Endothelial cell of umbilical vein (primary cell): ENCODE measurements at regions not wholly inside any gene's neighbourhood (a gene's known extent, or its start where the extent isn't known, plus 50 kb on each side); places are given as distances from the start of the nearest gene placed in this dataset.

Source experiments
- BruUV-seq: library from RNA; stranded (reverse); fragments of 400-500 nt; replicated peaks from 2 replicates; lab custom pipeline; 2021; lab: Mats Ljungman, UMichigan
- CTCF ChIA-PET: fragments of 300-600, 350-600 bp; sonication (Branson Sonifier 250); formaldehyde crosslinking; loops from one replicate; lab custom pipeline; 2021; ENCODE audit warnings: antibody characterized with exemption, inconsistent platforms; lab: Charles Lee
- POLR2A ChIA-PET: fragments of 300-600, 350-600 bp; sonication (Branson Sonifier 250); formaldehyde crosslinking; loops from one replicate; lab custom pipeline; 2021; ENCODE audit warnings: antibody characterized with exemption, inconsistent platforms; lab: Charles Lee
- DNase-seq: peaks from one replicate; pipeline ENCODE4 v3.0.0-alpha.2; 2011; ENCODE audit warnings: low read depth, low spot score
- FAIRE-seq: peaks from 2 replicates; lab custom pipeline; 2011; peaks lifted over from hg19 to GRCh38; lab: Jason Lieb, UNC
- H2AFZ ChIP-seq: 2 replicates; pipeline ENCODE4 v1.6.0; 2012; ENCODE audit warnings: low read depth, low read length, control low read depth, inconsistent platforms
- H3K27ac ChIP-seq: 2 replicates; pipeline ENCODE4 v1.5.1; 2011; ENCODE audit warnings: low read depth, mild to moderate bottlenecking, control low read depth, low read length, moderate library complexity; ENCODE audit not compliant: insufficient read depth
- H3K27me3 ChIP-seq, 2 experiments: 2 replicates each; pipeline versions ENCODE4 v1.6.0 to v1.6.1; 2011; ENCODE audit warnings: low read length in 2 of 2, mixed read lengths in 1 of 2; ENCODE audit not compliant: control insufficient read depth in 2 of 2, insufficient read depth in 2 of 2
- H3K36me3 ChIP-seq, 2 experiments: 2 replicates in 1 of 2; 3 replicates in 1 of 2; pipeline ENCODE4 v1.5.1; 2011; ENCODE audit warnings: low read length in 2 of 2, mild to moderate bottlenecking in 1 of 2, moderate library complexity in 1 of 2; ENCODE audit not compliant: control insufficient read depth in 2 of 2, insufficient read depth in 2 of 2; ENCODE audit errors: extremely low read depth in 1 of 2
- H3K4me1 ChIP-seq: 3 replicates; pipeline ENCODE4 v1.5.1; 2011; ENCODE audit warnings: mild to moderate bottlenecking, low read length; ENCODE audit not compliant: control insufficient read depth, insufficient read depth; ENCODE audit errors: extremely low read depth
- H3K4me2 ChIP-seq: 2 replicates; pipeline ENCODE4 v1.6.1; 2011; ENCODE audit warnings: low read length, control low read depth, mixed read lengths; ENCODE audit not compliant: insufficient read depth
- H3K4me3 ChIP-seq, 3 experiments: fragments of 200-600 bp in 1 of 3; sonication (generic), shearing (Covaris generic) in 1 of 3; replicated peaks in 1 of 3; 2 replicates each; pipeline ENCODE4 v1.5.1; 2011 to 2016; ENCODE audit warnings: control low read depth in 3 of 3, low read length in 3 of 3, mild to moderate bottlenecking in 2 of 3, inconsistent platforms in 1 of 3, low read depth in 1 of 3, moderate library complexity in 1 of 3; ENCODE audit not compliant: insufficient read depth in 1 of 3
- H3K79me2 ChIP-seq: 2 replicates; pipeline ENCODE4 v1.6.0; 2012; ENCODE audit warnings: low read length, inconsistent platforms; ENCODE audit not compliant: control insufficient read depth, insufficient read depth
- H3K9ac ChIP-seq: replicated peaks from 2 replicates; pipeline ENCODE3; 2011; ENCODE audit warnings: low read length, control low read depth; ENCODE audit not compliant: insufficient read depth; ENCODE audit errors: extremely low read depth
- H3K9me1 ChIP-seq: replicated peaks from 3 replicates; pipeline ENCODE4 v1.6.0; 2011; ENCODE audit warnings: mild to moderate bottlenecking, low read length; ENCODE audit not compliant: control insufficient read depth, insufficient read depth; ENCODE audit errors: extremely low read depth
- H3K9me3 ChIP-seq: replicated peaks from 2 replicates; pipeline ENCODE4 v1.5.1; 2012; ENCODE audit warnings: low read length, inconsistent platforms; ENCODE audit not compliant: control insufficient read depth, insufficient read depth
- H4K20me1 ChIP-seq: replicated peaks from 2 replicates; pipeline ENCODE3; 2011; ENCODE audit warnings: mild to moderate bottlenecking, low read length; ENCODE audit not compliant: control insufficient read depth, insufficient read depth; ENCODE audit errors: extremely low read depth
- EZH2 ChIP-seq: IDR thresholded peaks from 2 replicates; pipeline ENCODE4 v1.6.1; 2012; ENCODE audit warnings: borderline replicate concordance, low read depth, mild to moderate bottlenecking, moderate library complexity, low read length, inconsistent platforms; ENCODE audit not compliant: severe bottlenecking
- FOS ChIP-seq: IDR thresholded peaks from 2 replicates; pipeline ENCODE4 v1.6.1; 2011; ENCODE audit warnings: mild to moderate bottlenecking, low read length, moderate library complexity, borderline replicate concordance; ENCODE audit not compliant: insufficient read depth
- GATA2 ChIP-seq: IDR thresholded peaks from 2 replicates; pipeline ENCODE4 v1.7.0; 2011; ENCODE audit warnings: low read depth, mild to moderate bottlenecking, moderate library complexity, mixed read lengths, low read length; ENCODE audit not compliant: insufficient read length, insufficient read depth
- JUN ChIP-seq: IDR thresholded peaks from 2 replicates; pipeline ENCODE4 v1.6.1; 2011; ENCODE audit warnings: borderline replicate concordance, low read depth; ENCODE audit not compliant: insufficient read length, insufficient read depth
- MYC ChIP-seq: IDR thresholded peaks from one replicate; pipeline ENCODE4 v1.6.1; 2011; ENCODE audit warnings: mild to moderate bottlenecking, low read depth, low read length
- POLR2A ChIP-seq: IDR thresholded peaks from 2 replicates; pipeline ENCODE4 v1.6.1; 2012; ENCODE audit warnings: low read depth, mild to moderate bottlenecking, control low read depth, low read length
- POLR2AphosphoS5 ChIP-seq: IDR thresholded peaks from 2 replicates; pipeline ENCODE4 v1.6.1; 2012; ENCODE audit warnings: low read depth, mild to moderate bottlenecking, control low read depth, low read length, moderate library complexity; ENCODE audit not compliant: insufficient read depth
- dilution Hi-C: fragments of 300-500 bp; cut with MboI; formaldehyde crosslinking; loops from one replicate; pipeline ENCODE4 v1.15.0; 2019; ENCODE audit warnings: low sequenced_read_pairs; ENCODE audit not compliant: extremely low pct_ligation_motif_present
- intact Hi-C: fragments of 100-400 bp; cut with micrococcal nuclease; formaldehyde crosslinking; loops from one replicate; pipeline ENCODE4 v1.10.0; 2022
- TF ChIP-seq, protein P1 (sequence below), 2 donors: IDR thresholded peaks; 1 replicate in 1 of 2; 2 replicates in 1 of 2; pipeline ENCODE4 v1.5.1; 2011; ENCODE audit warnings: low read length in 2 of 2, mild to moderate bottlenecking in 2 of 2, moderate library complexity in 2 of 2, control low read depth in 1 of 2, inconsistent platforms in 1 of 2, low read depth in 1 of 2; ENCODE audit not compliant: insufficient read depth in 1 of 2; ENCODE audit errors: extremely low read depth in 1 of 2

GRCh38 chr4:123266221-123266620 is 130.4 kb upstream of the SPRY1 start:
- CTCF ChIA-PET, result interaction anchor here (0.5 to 1.0 kb wide), 2 partner anchors 55 to 564 kb away, joined by 3 read pairs; no protein-coding TSS in a partner anchor
- Histone ChIP-seq H2AFZ (no peak overlapping the region), H3K27ac (no peak overlapping the region), H3K27me3 (no peaks in the 10 kb centered on the region), H3K79me2 (no peaks in the 10 kb centered on the region), H3K4me3 (no peak overlapping the region), H3K36me3 (no peaks in the 10 kb centered on the region), H3K4me2 (no peak overlapping the region), H4K20me1 (no peaks in the 10 kb centered on the region), H3K9me3 (no peaks in the 10 kb centered on the region), H3K9me1 (no peaks in the 10 kb centered on the region), H3K4me1 (no peaks in the 10 kb centered on the region), H3K9ac (no peak overlapping the region)
- POLR2A ChIA-PET, result no interaction called here
- dilution Hi-C loops, result no loop called here
- no peak for TF ChIP-seq FOS
- TF ChIP-seq POLR2AphosphoS5, result no peak
- TF ChIP-seq MYC, result no peak
- TF ChIP-seq JUN, result no peak
- TF ChIP-seq GATA2, result no peak
- TF ChIP-seq, protein P1, sequence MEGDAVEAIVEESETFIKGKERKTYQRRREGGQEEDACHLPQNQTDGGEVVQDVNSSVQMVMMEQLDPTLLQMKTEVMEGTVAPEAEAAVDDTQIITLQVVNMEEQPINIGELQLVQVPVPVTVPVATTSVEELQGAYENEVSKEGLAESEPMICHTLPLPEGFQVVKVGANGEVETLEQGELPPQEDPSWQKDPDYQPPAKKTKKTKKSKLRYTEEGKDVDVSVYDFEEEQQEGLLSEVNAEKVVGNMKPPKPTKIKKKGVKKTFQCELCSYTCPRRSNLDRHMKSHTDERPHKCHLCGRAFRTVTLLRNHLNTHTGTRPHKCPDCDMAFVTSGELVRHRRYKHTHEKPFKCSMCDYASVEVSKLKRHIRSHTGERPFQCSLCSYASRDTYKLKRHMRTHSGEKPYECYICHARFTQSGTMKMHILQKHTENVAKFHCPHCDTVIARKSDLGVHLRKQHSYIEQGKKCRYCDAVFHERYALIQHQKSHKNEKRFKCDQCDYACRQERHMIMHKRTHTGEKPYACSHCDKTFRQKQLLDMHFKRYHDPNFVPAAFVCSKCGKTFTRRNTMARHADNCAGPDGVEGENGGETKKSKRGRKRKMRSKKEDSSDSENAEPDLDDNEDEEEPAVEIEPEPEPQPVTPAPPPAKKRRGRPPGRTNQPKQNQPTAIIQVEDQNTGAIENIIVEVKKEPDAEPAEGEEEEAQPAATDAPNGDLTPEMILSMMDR (IDR thresholded peaks at IDR 0.05; ENCODE audit: extremely low read depth in 1 of 2, insufficient read depth in 1 of 2, low read depth in 1 of 2, low read length in 2 of 2), result no peak
- no peak for TF ChIP-seq EZH2
- TF ChIP-seq POLR2A, result no peak
- intact Hi-C loops, result no loop called here
- no TSS peak for BruUV-seq
- DNase-seq (no peak), FAIRE-seq (no peak)
